GM12878 (cell line): ENCODE measurements at regions not wholly inside any gene's neighbourhood (a gene's known extent, or its start where the extent isn't known, plus 50 kb on each side); places are given as distances from the start of the nearest gene placed in this dataset.

Experiments
- ATAC-seq: fragments of 200-7000 bp; cut with Tn5 transposase; 3 replicates; pipeline ENCODE4 v1.9.1; 2020; ENCODE audit warnings: mild to moderate bottlenecking, moderate library complexity
- BruUV-seq: library from RNA; stranded (reverse); fragments of 400-500 nt; replicated peaks from 2 replicates; lab custom pipeline; 2021; lab: Mats Ljungman, UMichigan
- CTCF ChIA-PET: fragments of 300-600 bp; sonication (Branson Sonifier 250); formaldehyde crosslinking; extraction: SDS; loops from one replicate; lab custom pipeline; 2021; ENCODE audit warnings: inconsistent platforms; lab: Yijun Ruan, JAX
- POLR2A ChIA-PET: fragments of 350-600 bp; formaldehyde crosslinking; extraction: SDS; loops from one replicate; lab custom pipeline; 2021; ENCODE audit warnings: inconsistent platforms; lab: Charles Lee
- RAD21 ChIA-PET: fragments of 300-600 bp; sonication (Branson Sonifier 250); formaldehyde crosslinking; loops from one replicate; lab custom pipeline; 2023; ENCODE audit warnings: antibody characterized with exemption; ENCODE audit not compliant: unreplicated experiment; lab: Charles Lee
- SMC1A ChIA-PET: fragments of 300-600 bp; sonication (Branson Sonifier 250); formaldehyde crosslinking; loops from one replicate; lab custom pipeline; 2023; ENCODE audit not compliant: unreplicated experiment, uncharacterized antibody; lab: Charles Lee
- DNase-seq: peaks from one replicate; pipeline ENCODE4 v3.0.0-alpha.2; 2011; ENCODE audit warnings: low read depth, low spot score
- FAIRE-seq: peaks from 3 replicates; lab custom pipeline; 2011; peaks lifted over from hg19 to GRCh38; lab: Jason Lieb, UNC
- H2AFZ ChIP-seq: 2 replicates; pipeline ENCODE4 v1.6.0; 2011; ENCODE audit warnings: low read depth, low read length, control low read depth; ENCODE audit not compliant: control insufficient read depth
- H3K27ac ChIP-seq: 2 replicates; pipeline ENCODE4 v1.5.1; 2011; ENCODE audit warnings: control low read depth; ENCODE audit not compliant: control insufficient read depth, insufficient read depth
- H3K27me3 ChIP-seq, 2 experiments: replicated peaks in 1 of 2; 2 replicates each; pipeline versions ENCODE4 v1.6.0 to v1.6.1; 2011; ENCODE audit warnings: low read length in 1 of 2; ENCODE audit not compliant: control insufficient read depth in 2 of 2, insufficient read depth in 2 of 2
- H3K36me3 ChIP-seq, 2 experiments: 2 replicates each; pipeline ENCODE4 v1.5.1; 2011; ENCODE audit warnings: low read length in 1 of 2; ENCODE audit not compliant: control insufficient read depth in 2 of 2, insufficient read depth in 2 of 2
- H3K4me1 ChIP-seq: 2 replicates; pipeline ENCODE4 v1.6.1; 2011; ENCODE audit warnings: mild to moderate bottlenecking, low read length, moderate library complexity, mixed read lengths; ENCODE audit not compliant: control insufficient read depth, insufficient read depth
- H3K4me2 ChIP-seq: 2 replicates; pipeline ENCODE4 v1.6.0; 2011; ENCODE audit warnings: control low read depth; ENCODE audit not compliant: control insufficient read depth, insufficient read depth
- H3K4me3 ChIP-seq: fragments of 200-600 bp; sonication (generic); 2 replicates; pipeline ENCODE4 v1.5.1; 2016
- H3K79me2 ChIP-seq: 2 replicates; pipeline ENCODE4 v1.6.0; 2011; ENCODE audit warnings: low read length; ENCODE audit not compliant: control insufficient read depth, insufficient read depth
- H3K9ac ChIP-seq: 2 replicates; pipeline ENCODE4 v1.8.0; 2011; ENCODE audit warnings: low read length, control low read depth, mixed read lengths; ENCODE audit not compliant: control insufficient read depth, insufficient read depth
- H3K9me3 ChIP-seq: replicated peaks from 3 replicates; pipeline ENCODE4 v1.5.1; 2011; ENCODE audit warnings: mild to moderate bottlenecking, low read length; ENCODE audit not compliant: control insufficient read depth, insufficient read depth
- H4K20me1 ChIP-seq: 2 replicates; pipeline ENCODE4 v1.6.0; 2011; ENCODE audit not compliant: control insufficient read depth, insufficient read depth
- CHD2 ChIP-seq: IDR thresholded peaks from 2 replicates; pipeline ENCODE4 v1.6.1; 2011; ENCODE audit warnings: low read depth, low read length, improper control_type of control experiment, borderline replicate concordance
- CHD4 ChIP-seq: fragments of 200-600 bp; sonication (generic); IDR thresholded peaks from 2 replicates; pipeline ENCODE4 v1.6.1; 2016; ENCODE audit warnings: mild to moderate bottlenecking
- EP300 ChIP-seq, 2 experiments: fragments of 150-350 bp in 1 of 2; IDR thresholded peaks; 2 replicates each; pipeline ENCODE4 v1.6.1; 2011 to 2012; ENCODE audit warnings: low read depth in 2 of 2, low read length in 2 of 2, borderline replicate concordance in 1 of 2, improper control_type of control experiment in 1 of 2, inconsistent platforms in 1 of 2; ENCODE audit not compliant: control insufficient read depth in 1 of 2
- GABPA ChIP-seq: IDR thresholded peaks from 2 replicates; pipeline ENCODE4 v1.6.1; 2014; ENCODE audit warnings: antibody characterized with exemption, low read depth, mild to moderate bottlenecking, inconsistent platforms
- IRF4 ChIP-seq: IDR thresholded peaks from 2 replicates; pipeline ENCODE4 v1.6.1; 2011; ENCODE audit warnings: low read depth, low read length
- JUNB ChIP-seq: IDR thresholded peaks from 2 replicates; pipeline ENCODE4 v1.6.1; 2016; ENCODE audit warnings: antibody characterized with exemption, mild to moderate bottlenecking
- LARP7 ChIP-seq: fragments of 450-650 bp; IDR thresholded peaks from 2 replicates; pipeline ENCODE4 v1.6.1; 2017; ENCODE audit warnings: mild to moderate bottlenecking
- MTA2 ChIP-seq: fragments of 450-650 bp; IDR thresholded peaks from 2 replicates; pipeline ENCODE4 v1.6.1; 2016; ENCODE audit warnings: low read depth, mild to moderate bottlenecking, moderate library complexity
- NFXL1 ChIP-seq: fragments of 450-650 bp; IDR thresholded peaks from 2 replicates; pipeline ENCODE4 v1.6.1; 2017; ENCODE audit warnings: antibody characterized with exemption, mild to moderate bottlenecking, borderline replicate concordance
- PBX3 ChIP-seq: IDR thresholded peaks from 2 replicates; pipeline ENCODE4 v1.6.1; 2011; ENCODE audit warnings: mild to moderate bottlenecking, low read depth, low read length, moderate library complexity; ENCODE audit not compliant: insufficient replicate concordance
- PKNOX1 ChIP-seq: fragments of 450-650 bp; IDR thresholded peaks from 2 replicates; pipeline ENCODE4 v1.6.1; 2016; ENCODE audit warnings: mild to moderate bottlenecking
- RELA ChIP-seq: fragments of 450-650 bp; IDR thresholded peaks from 2 replicates; pipeline ENCODE4 v1.8.0; 2014; ENCODE audit warnings: borderline replicate concordance; ENCODE audit not compliant: partially characterized antibody
- SIN3A ChIP-seq: IDR thresholded peaks from 2 replicates; pipeline ENCODE4 v1.6.1; 2012; ENCODE audit warnings: low read depth, low read length, improper control_type of control experiment
- SMAD1 ChIP-seq: fragments of 450-650 bp; IDR thresholded peaks from 2 replicates; pipeline ENCODE4 v1.6.1; 2018; ENCODE audit warnings: mild to moderate bottlenecking, low read depth; ENCODE audit not compliant: partially characterized antibody
- SMC3 ChIP-seq: IDR thresholded peaks from 2 replicates; pipeline ENCODE4 v1.6.1; 2011; ENCODE audit warnings: low read length, improper control_type of control experiment, borderline replicate concordance
- SREBF1 ChIP-seq: IDR thresholded peaks from 2 replicates; pipeline ENCODE4 v1.6.1; 2012; ENCODE audit warnings: mild to moderate bottlenecking, low read length
- ZBED1 ChIP-seq: IDR thresholded peaks from 2 replicates; pipeline ENCODE4 v1.6.1; 2016; ENCODE audit warnings: borderline replicate concordance
- ZNF622 ChIP-seq: fragments of 450-650 bp; IDR thresholded peaks from 2 replicates; pipeline ENCODE4 v1.6.1; 2017; ENCODE audit warnings: mild to moderate bottlenecking, inconsistent platforms
- WGBS: methylation state at CpG from one replicate; pipeline ENCODE4 v1.1.6; 2016; ENCODE audit warnings: low lambda C conversion rate; ENCODE audit not compliant: insufficient replicate concordance, insufficient coverage; ENCODE audit errors: missing lambda C conversion rate; 5-methylcytosine and 5-hydroxymethylcytosine counted together
- in situ Hi-C: fragments of 300-500 bp; cut with MboI; formaldehyde crosslinking; loops from 9 replicates; pipeline ENCODE4 v1.14.3; 2018; ENCODE audit warnings: mixed read lengths
- intact Hi-C: fragments of 100-400 bp; cut with micrococcal nuclease; formaldehyde crosslinking; loops from one replicate; pipeline ENCODE4 v1.14.2; 2022; ENCODE audit not compliant: unreplicated experiment

GRCh38 chr3:117036259-117036799 lies 326.8 kb downstream of the TUSC7 start (continued):
- TF ChIP-seq MTA2 = peak; percentile 83
- TF ChIP-seq SMC3 = no peak
- TF ChIP-seq JUNB = peak; percentile 13; the same call in 1 of the 2 replicates
- TF ChIP-seq RELA = no peak
- TF ChIP-seq IRF4 = 0 out of 2 replicates have a peak, but pooled peaks have one; percentile 27
- no peak for TF ChIP-seq CHD4
- TF ChIP-seq EP300 (IDR thresholded peaks at IDR 0.05; ENCODE audit: borderline replicate concordance in 1 of 2, control insufficient read depth in 1 of 2, low read depth in 2 of 2, low read length in 2 of 2) = 0 out of 4 replicates have a peak, but pooled peaks of 1 of the 2 experiments have one; percentile 13

GRCh38 chr3:117045143-117045542 lies 335.6 kb downstream of the TUSC7 start:
- BruUV-seq = no TSS peak
- in situ Hi-C loops (no loop called here), intact Hi-C loops (no loop called here)
- SMC1A ChIA-PET = interaction anchor here (0.8 to 1.1 kb wide), 2 partner anchors 9 to 11 kb away, joined by 3 read pairs; no protein-coding TSS in a partner anchor
- no peak overlapping the region for H3K9ac ChIP-seq
- H3K36me3 ChIP-seq = no peaks in the 10 kb centered on the region
- H3K4me3 ChIP-seq = no peak overlapping the region
- no peak for FAIRE-seq
- TF ChIP-seq CHD2 (no peak), SREBF1 (no peak), SMAD1 (no peak), ZBED1 (no peak), ZNF622 (no peak), SIN3A (no peak), PKNOX1 (no peak), NFXL1 (no peak), LARP7 (no peak), PBX3 (no peak), GABPA (no peak)
- 0% methylated on average over 1 of the region's 1 CpG for WGBS
- no peak overlapping the region for H3K27ac ChIP-seq
- no peaks in the 10 kb centered on the region for H3K4me1 ChIP-seq
- RAD21 ChIA-PET = no interaction called here
- POLR2A ChIA-PET = interaction anchor here (0.6 kb wide), 1 partner anchor 1509 kb away, joined by 3 read pairs; no protein-coding TSS in a partner anchor
- DNase-seq = no peak
- CTCF ChIA-PET = interaction anchor here (1.4 kb wide), 1 partner anchor 274 kb away, joined by 3 read pairs; no protein-coding TSS in a partner anchor
- H2AFZ ChIP-seq = no peak overlapping the region
- no peaks in the 10 kb centered on the region for H4K20me1 ChIP-seq
- no peaks in the 10 kb centered on the region for H3K79me2 ChIP-seq
- H3K9me3 ChIP-seq = no peaks in the 10 kb centered on the region
- no peaks in the 10 kb centered on the region for H3K27me3 ChIP-seq
- peak; percentile 27; the same call in 1 of the 3 replicates for ATAC-seq
- H3K4me2 ChIP-seq = no peak overlapping the region
